IMR-90 (cell line): ENCODE measurements at regions not wholly inside any gene's neighbourhood (a gene's known extent, or its start where the extent isn't known, plus 50 kb on each side); places are given as distances from the start of the nearest gene placed in this dataset.

Experiments
- CTCF ChIP-seq: conservative IDR thresholded peaks from 2 replicates; pipeline ENCODE4 v1.5.1; 2012; ENCODE audit warnings: mild to moderate bottlenecking, low read depth, low read length, improper control_type of control experiment
- MAZ ChIP-seq: IDR thresholded peaks from 2 replicates; pipeline ENCODE4 v1.6.1; 2012; ENCODE audit warnings: low read depth, mild to moderate bottlenecking, low read length, improper control_type of control experiment, moderate library complexity, borderline replicate concordance
- NFE2L2 ChIP-seq: fragments of 150-350 bp; IDR thresholded peaks from 2 replicates; pipeline ENCODE4 v1.6.1; 2016; ENCODE audit warnings: low read depth, mild to moderate bottlenecking, low read length
- POLR2A ChIP-seq: IDR thresholded peaks from 2 replicates; pipeline ENCODE4 v1.6.1; 2012; ENCODE audit warnings: mild to moderate bottlenecking, low read depth, low read length
- RAD21 ChIP-seq: IDR thresholded peaks from 2 replicates; pipeline ENCODE4 v1.6.1; 2012; ENCODE audit warnings: low read length, improper control_type of control experiment

DNA sequence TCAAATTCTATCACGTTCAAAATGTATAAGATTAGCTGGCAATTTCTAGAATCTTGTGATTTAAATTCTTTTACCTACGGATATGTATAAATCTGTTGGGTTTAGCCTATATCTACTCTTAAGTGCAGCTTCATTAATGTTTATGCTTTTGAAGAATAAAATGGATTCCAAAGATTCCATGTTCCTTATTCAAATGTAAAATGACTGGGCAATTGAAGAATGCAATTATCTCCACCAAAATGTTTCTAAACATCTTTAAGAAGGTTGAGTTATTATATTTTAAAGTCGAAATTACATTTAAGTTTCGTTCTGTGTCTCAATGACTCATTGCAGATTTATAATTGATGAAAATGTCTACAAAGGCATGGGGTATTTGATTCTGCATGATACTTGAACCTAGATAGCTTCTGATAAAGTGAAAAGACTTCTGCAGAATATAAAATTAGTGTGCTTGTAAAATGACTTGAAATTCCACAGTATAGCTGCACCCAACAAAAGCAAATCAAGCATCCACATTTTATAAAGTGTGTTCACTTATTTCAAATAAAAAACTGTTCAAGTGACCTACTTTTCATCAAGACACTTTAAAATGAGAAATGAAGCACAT lies 697.0 kb upstream of the PCDH15 start:
- TF ChIP-seq CTCF (no peak), RAD21 (no peak), POLR2A (no peak), NFE2L2 (no peak), MAZ (no peak)
